NCI-H146 treated with DMSO at 0.1 percent for 48 hours (cell line): ENCODE measurements at regions not wholly inside any gene's neighbourhood (a gene's known extent, or its start where the extent isn't known, plus 50 kb on each side); places are given as distances from the start of the nearest gene placed in this dataset.
"Not testable (repeated sequence)": the region's sequence is repeated elsewhere in the genome, so short reads cannot be mapped to it uniquely, and the experiment has no call there.

Source experiments
- DNase-seq: peaks from one replicate; lab custom pipeline; 2025; ENCODE audit not compliant: unreplicated experiment; lab: John Stamatoyannopoulos, UW

- DNase-seq: no peak
Measured at GRCh38 chr1:30464187-30464617, 259.2 kb downstream of the MATN1 start.

- DNase-seq: no peak
Measured at GRCh38 chr1:30462826-30463425, 260.5 kb downstream of the MATN1 start.

GRCh38 chr1:30462166-30462565, 261.2 kb downstream of the MATN1 start:
- DNase-seq: no peak

- no peak for DNase-seq
Measured at GRCh38 chr1:30461640-30462039, 261.7 kb downstream of the MATN1 start.

GRCh38 chr1:30460661-30461060, 262.7 kb downstream of the MATN1 start:
- no peak for DNase-seq

- not testable (repeated sequence) for DNase-seq
Measured at GRCh38 chr1:30458730-30459485, 264.5 kb downstream of the MATN1 start.

GRCh38 chr1:30452925-30453324, 270.5 kb downstream of the MATN1 start:
- no peak for DNase-seq

GRCh38 chr1:30452170-30452569, 271.2 kb downstream of the MATN1 start:
- DNase-seq: no peak

- DNase-seq: no peak
Measured at GRCh38 chr1:30451532-30452125, 271.8 kb downstream of the MATN1 start.

- no peak for DNase-seq
Measured at GRCh38 chr1:30450818-30451233, 272.6 kb downstream of the MATN1 start.

- DNase-seq: no peak
Measured at GRCh38 chr1:30450148-30450817, 273.1 kb downstream of the MATN1 start.

- DNase-seq: no peak
Measured at GRCh38 chr1:30449428-30450147, 273.8 kb downstream of the MATN1 start.

GRCh38 chr1:30449003-30449402, 274.4 kb downstream of the MATN1 start:
- DNase-seq: no peak

GRCh38 chr1:30447701-30448100, 275.7 kb downstream of the MATN1 start:
- DNase-seq: no peak

- no peak for DNase-seq
Measured at GRCh38 chr1:30447080-30447479, 276.3 kb downstream of the MATN1 start.

- DNase-seq: no peak
Measured at GRCh38 chr1:30446508-30446907, 276.9 kb downstream of the MATN1 start.

- DNase-seq: no peak
Measured at GRCh38 chr1:30446095-30446494, 277.3 kb downstream of the MATN1 start.

- DNase-seq: no peak
Measured at GRCh38 chr1:30445449-30445848, 277.9 kb downstream of the MATN1 start.

- no peak for DNase-seq
Measured at GRCh38 chr1:30444850-30445249, 278.5 kb downstream of the MATN1 start.

GRCh38 chr1:30444401-30444800, 279.0 kb downstream of the MATN1 start:
- no peak for DNase-seq

- not testable (repeated sequence) for DNase-seq
Measured at GRCh38 chr1:30438274-30438673, 285.1 kb downstream of the MATN1 start.
